Esophagus squamous epithelium (tissue), 5 donors: ENCODE measurements at regions not wholly inside any gene's neighbourhood (a gene's known extent, or its start where the extent isn't known, plus 50 kb on each side); places are given as distances from the start of the nearest gene placed in this dataset.

Experiments used
- DNase-seq: peaks from one replicate; lab custom pipeline; 2025; lab: John Stamatoyannopoulos, UW
- H3K27ac ChIP-seq, 4 donors: fragments of 200-600 bp; sonication (generic); one replicate each; pipeline ENCODE4 v1.5.1; 2016 to 2019; ENCODE audit warnings: mild to moderate bottlenecking in 1 of 4
- H3K27me3 ChIP-seq, 4 donors: fragments of 200-600 bp; sonication (generic); 1 replicate in 3 of 4; 2 replicates in 1 of 4; pipeline versions ENCODE4 v1.5.1 to v1.6.0; 2017 to 2021; ENCODE audit warnings: antibody characterized with exemption in 1 of 4
- H3K36me3 ChIP-seq, 3 donors: fragments of 200-600 bp; sonication (generic); one replicate each; pipeline ENCODE4 v1.5.1; 2016 to 2019
- H3K4me1 ChIP-seq, 3 donors: fragments of 200-600 bp; sonication (generic); one replicate each; pipeline ENCODE4 v1.5.1; 2017 to 2019
- H3K4me3 ChIP-seq, 4 donors: fragments of 200-600 bp; sonication (generic); 1 replicate in 3 of 4; 2 replicates in 1 of 4; pipeline ENCODE4 v1.5.1; 2016 to 2019; ENCODE audit warnings: mild to moderate bottlenecking in 2 of 4, moderate library complexity in 1 of 4
- H3K9me3 ChIP-seq, 3 donors: fragments of 200-600 bp; sonication (generic); one replicate each; pipeline ENCODE4 v1.5.1; 2016 to 2019
- POLR2A ChIP-seq, 4 donors: fragments of 450-650 bp; IDR thresholded peaks; one replicate each; pipeline ENCODE4 v1.6.1; 2017; ENCODE audit warnings: antibody characterized with exemption in 4 of 4, mild to moderate bottlenecking in 4 of 4, moderate library complexity in 3 of 4
- WGBS, 2 donors: methylation state at CpG; one replicate each; pipeline ENCODE4 v1.1.5; 2018; 5-methylcytosine and 5-hydroxymethylcytosine counted together
- intact Hi-C: fragments of 100-400 bp; cut with DNase I; formaldehyde crosslinking; loops from one replicate; pipeline ENCODE4 v1.15.0; 2022
- TF ChIP-seq, protein P1 (sequence below), 6 experiments: fragments of 450-650 bp in 4 of 6; fragments of 200-600 bp in 2 of 6; sonication (generic) in 2 of 6; IDR thresholded peaks; one replicate each; pipeline ENCODE4 v1.5.1; 2016 to 2019; ENCODE audit warnings: antibody characterized with exemption in 6 of 6, mild to moderate bottlenecking in 4 of 6, moderate library complexity in 4 of 6
- donor health status: DM: yes; HTN: yes; CAD: no.

DNA sequence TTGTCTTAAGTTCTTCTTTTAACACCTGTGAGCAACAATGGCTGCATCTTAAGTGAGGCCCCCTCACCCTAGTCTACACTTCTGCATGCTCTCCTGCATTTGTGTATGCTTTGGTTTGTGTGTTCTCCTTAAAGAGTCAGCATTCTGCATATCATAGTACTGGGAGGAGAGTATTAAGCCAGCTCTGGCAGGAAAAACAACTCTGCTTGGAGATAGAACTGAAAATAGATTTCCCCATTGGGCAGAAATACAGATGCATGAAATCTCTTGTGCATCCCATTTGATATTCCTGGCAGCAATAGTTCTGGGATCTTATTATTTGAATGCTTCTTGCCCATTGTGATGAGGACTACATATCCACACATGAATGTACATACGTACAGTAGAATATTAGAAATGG, 70.6 kb upstream of the PRICKLE1 start:
- Histone ChIP-seq H3K4me3 (no peak overlapping the region), H3K27me3 (no peaks in the 10 kb centered on the region), H3K9me3 (no peaks in the 10 kb centered on the region), H3K27ac (no peak overlapping the region), H3K4me1 (no peaks in the 10 kb centered on the region), H3K36me3 (no peaks in the 10 kb centered on the region)
- TF ChIP-seq POLR2A (IDR thresholded peaks at IDR 0.05): no peak
- TF ChIP-seq, protein P1, sequence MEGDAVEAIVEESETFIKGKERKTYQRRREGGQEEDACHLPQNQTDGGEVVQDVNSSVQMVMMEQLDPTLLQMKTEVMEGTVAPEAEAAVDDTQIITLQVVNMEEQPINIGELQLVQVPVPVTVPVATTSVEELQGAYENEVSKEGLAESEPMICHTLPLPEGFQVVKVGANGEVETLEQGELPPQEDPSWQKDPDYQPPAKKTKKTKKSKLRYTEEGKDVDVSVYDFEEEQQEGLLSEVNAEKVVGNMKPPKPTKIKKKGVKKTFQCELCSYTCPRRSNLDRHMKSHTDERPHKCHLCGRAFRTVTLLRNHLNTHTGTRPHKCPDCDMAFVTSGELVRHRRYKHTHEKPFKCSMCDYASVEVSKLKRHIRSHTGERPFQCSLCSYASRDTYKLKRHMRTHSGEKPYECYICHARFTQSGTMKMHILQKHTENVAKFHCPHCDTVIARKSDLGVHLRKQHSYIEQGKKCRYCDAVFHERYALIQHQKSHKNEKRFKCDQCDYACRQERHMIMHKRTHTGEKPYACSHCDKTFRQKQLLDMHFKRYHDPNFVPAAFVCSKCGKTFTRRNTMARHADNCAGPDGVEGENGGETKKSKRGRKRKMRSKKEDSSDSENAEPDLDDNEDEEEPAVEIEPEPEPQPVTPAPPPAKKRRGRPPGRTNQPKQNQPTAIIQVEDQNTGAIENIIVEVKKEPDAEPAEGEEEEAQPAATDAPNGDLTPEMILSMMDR (IDR thresholded peaks at IDR 0.05): no peak
- 50 to 83% methylated on average over 1 of the region's 1 CpG for WGBS, 2 donors
- DNase-seq: no peak
- intact Hi-C loops: no loop called here

DNA sequence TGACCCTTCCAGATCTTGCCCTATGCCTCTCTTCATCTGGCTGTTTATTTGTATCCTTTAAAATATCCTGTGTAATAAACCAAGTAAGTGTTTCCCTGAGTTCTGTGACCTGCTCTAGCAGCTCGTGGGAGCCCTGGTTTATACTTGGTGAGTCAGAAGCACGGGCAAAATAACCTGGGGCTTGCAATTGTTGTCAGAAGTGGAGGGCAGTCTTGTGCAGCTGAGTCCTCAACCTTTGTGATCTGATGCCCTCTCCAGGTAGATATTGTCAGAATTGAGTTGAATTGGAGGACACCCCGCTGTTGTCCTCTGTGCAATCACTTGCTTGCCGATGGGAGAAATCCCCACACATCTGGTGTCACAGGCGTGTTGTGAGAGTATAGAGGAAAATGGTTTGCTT, 62.5 kb upstream of the PRICKLE1 start:
- Histone ChIP-seq H3K27me3 (no peaks in the 10 kb centered on the region), H3K9me3 (no peaks in the 10 kb centered on the region), H3K27ac (no peak overlapping the region), H3K36me3 (no peaks in the 10 kb centered on the region), H3K4me3 (no peak overlapping the region), H3K4me1 (no peaks in the 10 kb centered on the region)
- intact Hi-C loops: no loop called here
- DNase-seq: no peak
- WGBS, 2 donors: 43 to 62% methylated on average over 5 of the region's 5 CpGs
- no peak for TF ChIP-seq POLR2A (IDR thresholded peaks at IDR 0.05)
- TF ChIP-seq, protein P1 (IDR thresholded peaks at IDR 0.05): no peak

DNA sequence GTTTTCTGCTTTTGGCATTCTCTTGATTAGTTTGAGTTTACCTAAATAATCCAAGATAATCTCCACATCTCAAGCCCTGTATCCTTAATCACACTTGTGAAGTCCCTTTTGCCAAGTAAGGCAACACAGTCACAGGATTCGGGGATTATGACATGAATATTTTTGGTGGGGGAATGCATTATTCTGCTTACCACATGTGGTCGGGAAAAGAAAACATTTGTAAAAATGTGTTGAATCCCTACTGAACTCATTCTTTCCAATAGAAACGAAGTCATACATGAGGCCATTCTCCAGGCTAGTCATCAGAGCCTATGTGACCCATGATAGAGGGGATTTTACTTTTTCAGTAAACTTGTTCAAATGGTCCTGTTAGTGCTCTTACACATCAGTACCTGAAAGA, 58.5 kb upstream of the PRICKLE1 start:
- WGBS, 2 donors: 42 to 54% methylated on average over 3 of the region's 3 CpGs
- Histone ChIP-seq H3K4me1 (no peaks in the 10 kb centered on the region), H3K4me3 (no peak overlapping the region), H3K9me3 (no peaks in the 10 kb centered on the region), H3K36me3 (no peaks in the 10 kb centered on the region), H3K27ac (no peak overlapping the region), H3K27me3 (no peaks in the 10 kb centered on the region)
- no peak for DNase-seq
- no peak for TF ChIP-seq POLR2A (IDR thresholded peaks at IDR 0.05)
- TF ChIP-seq, protein P1 (IDR thresholded peaks at IDR 0.05): no peak
- intact Hi-C loops: no loop called here

DNA sequence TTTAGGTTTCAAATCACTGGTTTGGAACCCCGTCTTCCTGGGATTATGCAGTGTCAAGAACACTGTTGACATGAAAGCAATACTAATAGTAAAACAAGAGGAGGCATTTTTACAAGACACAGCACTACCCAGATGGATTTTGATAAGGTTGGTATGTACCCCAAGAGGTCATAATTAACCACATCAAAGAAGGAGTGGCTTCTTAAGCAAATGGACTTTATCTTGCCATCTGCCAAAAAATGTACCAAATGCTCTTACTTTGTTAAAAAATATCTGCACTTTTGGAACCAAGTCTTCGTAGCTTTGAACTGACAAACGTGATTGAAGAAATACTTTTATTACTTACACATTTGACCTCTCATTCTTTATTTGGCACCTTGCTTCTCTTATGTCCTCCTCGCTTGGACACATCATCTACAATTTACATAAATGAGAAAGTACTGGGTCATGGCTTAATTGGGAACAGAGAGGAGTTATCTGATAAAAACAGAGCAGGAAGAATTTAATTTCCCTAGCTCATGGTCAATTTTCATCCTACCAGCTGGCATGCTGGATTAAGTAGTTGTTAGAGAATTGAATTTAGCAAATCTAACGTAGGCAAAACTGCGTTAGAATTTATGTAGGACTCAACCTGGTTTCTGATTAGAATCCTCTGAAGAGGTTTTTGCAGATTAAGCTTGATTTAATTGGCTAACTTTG, 54.5 kb upstream of the PRICKLE1 start:
- H3K36me3 ChIP-seq: no peaks in the 10 kb centered on the region
- H3K4me1 ChIP-seq: no peaks in the 10 kb centered on the region
- H3K27ac ChIP-seq: no peak overlapping the region
- no peak for DNase-seq
- H3K27me3 ChIP-seq: no peaks in the 10 kb centered on the region
- H3K4me3 ChIP-seq: no peak overlapping the region
- TF ChIP-seq, protein P1 (IDR thresholded peaks at IDR 0.05): no peak
- WGBS, 2 donors: 60 to 72% methylated on average over 6 of the region's 6 CpGs
- H3K9me3 ChIP-seq: no peaks in the 10 kb centered on the region
- intact Hi-C loops: no loop called here

DNA sequence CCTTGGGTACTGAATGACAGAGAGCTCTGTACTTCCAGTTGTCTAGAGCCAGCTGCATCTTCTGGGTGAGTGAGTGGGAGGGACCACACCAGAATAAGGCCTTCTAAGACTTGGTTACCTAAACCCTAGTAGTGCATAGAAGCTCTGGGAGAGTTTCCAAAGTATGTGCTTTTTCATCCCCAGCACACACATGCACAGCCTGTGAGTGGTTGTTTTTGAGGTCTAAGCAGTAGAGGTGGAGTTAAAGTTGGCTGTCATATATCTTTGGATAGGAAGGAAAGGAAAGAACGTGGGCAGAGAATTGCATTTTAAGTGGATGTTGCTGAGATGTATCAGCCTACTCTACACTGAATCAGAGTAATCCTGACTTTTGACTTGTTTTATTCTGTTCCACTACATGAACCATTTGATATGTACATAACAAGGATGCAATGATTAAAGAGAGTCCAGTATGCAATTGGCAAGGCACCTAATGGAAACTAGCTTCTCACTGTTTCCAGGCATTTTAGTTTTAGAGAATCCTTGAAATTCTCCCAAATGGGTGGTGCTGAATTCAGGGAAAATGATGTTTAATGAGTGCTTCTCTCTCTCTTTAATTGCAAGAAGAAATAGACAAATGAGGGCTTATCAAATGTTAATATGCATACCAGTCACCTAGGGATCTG, 51.8 kb upstream of the PRICKLE1 start:
- Histone ChIP-seq H3K36me3 (no peaks in the 10 kb centered on the region), H3K27me3 (no peaks in the 10 kb centered on the region), H3K4me3 (no peak overlapping the region), H3K9me3 (no peaks in the 10 kb centered on the region), H3K27ac (no peak overlapping the region), H3K4me1 (no peaks in the 10 kb centered on the region)
- no peak for TF ChIP-seq POLR2A (IDR thresholded peaks at IDR 0.05)
- TF ChIP-seq, protein P1 (IDR thresholded peaks at IDR 0.05): no peak
- WGBS, 2 donors: 32 to 53% methylated on average over 1 of the region's 1 CpG
- DNase-seq: no peak
- intact Hi-C loops: no loop called here
